T-cell (primary cell): ENCODE measurements at regions not wholly inside any gene's neighbourhood (a gene's known extent, or its start where the extent isn't known, plus 50 kb on each side); places are given as distances from the start of the nearest gene placed in this dataset.

ENCODE experiments used
- ATAC-seq, 4 experiments: fragments of 200-7000 bp in 3 of 4; fragments of 150-1000 bp in 1 of 4; cut with Tn5 transposase; replicated peaks in 1 of 4; 1 replicate in 3 of 4; 2 replicates in 1 of 4; pipeline ENCODE4 v1.10.0; 2021; ENCODE audit warnings: moderate library complexity in 3 of 4, mild to moderate bottlenecking in 2 of 4, moderate number of reproducible peaks in 1 of 4
- CTCF ChIA-PET, 2 donors: fragments of 300-600 bp; sonication (Branson Sonifier 250); formaldehyde crosslinking; loops; one replicate each; lab custom pipeline; 2022; ENCODE audit warnings: antibody characterized with exemption in 2 of 2; lab: Charles Lee
- POLR2A ChIA-PET, 2 donors: fragments of 300-600 bp; sonication (Branson Sonifier 250); formaldehyde crosslinking; loops; one replicate each; lab custom pipeline; 2022; ENCODE audit warnings: antibody characterized with exemption in 2 of 2; lab: Charles Lee
- DNase-seq, 35 experiments: peaks; one replicate each; pipeline versions ENCODE4 v3.0.0 to v3.0.0-alpha.2; 2013 to 2023
- H3K27ac ChIP-seq: one replicate; pipeline ENCODE4 v1.5.1; 2013; ENCODE audit warnings: low read length
- H3K27me3 ChIP-seq, 2 experiments: replicated peaks in 1 of 2; 1 replicate in 1 of 2; 2 replicates in 1 of 2; pipeline versions ENCODE4 v1.6.1 to v1.7.0; 2013; ENCODE audit warnings: low read length in 1 of 2, mixed read lengths in 1 of 2; ENCODE audit not compliant: control insufficient read depth in 2 of 2, insufficient read depth in 2 of 2; ENCODE audit errors: extremely low read depth in 1 of 2
- H3K36me3 ChIP-seq, 2 donors: 1 replicate in 1 of 2; 2 replicates in 1 of 2; pipeline versions ENCODE4 v1.6.1 to v1.7.0; 2013; ENCODE audit warnings: low read length in 1 of 2; ENCODE audit not compliant: control insufficient read depth in 2 of 2, insufficient read depth in 1 of 2; ENCODE audit errors: extremely low read depth in 1 of 2
- H3K4me1 ChIP-seq, 2 experiments: 1 replicate in 1 of 2; 2 replicates in 1 of 2; pipeline versions ENCODE4 v1.6.1 to v1.7.0; 2013; ENCODE audit warnings: low read length in 2 of 2, mixed read lengths in 1 of 2; ENCODE audit not compliant: insufficient read depth in 2 of 2, control insufficient read depth in 1 of 2; ENCODE audit errors: extremely low read depth in 1 of 2
- H3K4me3 ChIP-seq, 2 donors: 1 replicate in 1 of 2; 2 replicates in 1 of 2; pipeline versions ENCODE4 v1.5.1 to v1.7.0; 2013; ENCODE audit warnings: mild to moderate bottlenecking in 2 of 2, low read length in 1 of 2, moderate library complexity in 1 of 2; ENCODE audit not compliant: control insufficient read depth in 1 of 2; ENCODE audit errors: extremely low read depth in 1 of 2
- H3K9me3 ChIP-seq: 2 replicates; pipeline ENCODE4 v1.7.0; 2013
- H3K27ac Mint-ChIP-seq, 2 donors: one replicate each; pipeline ENCODE4 v1.8.0; 2020 to 2021; ENCODE audit warnings: mild to moderate bottlenecking in 2 of 2, mixed read lengths in 2 of 2
- H3K27me3 Mint-ChIP-seq, 2 donors: one replicate each; pipeline ENCODE4 v1.8.0; 2021 to 2022; ENCODE audit warnings: mixed read lengths in 2 of 2
- H3K36me3 Mint-ChIP-seq: one replicate; pipeline ENCODE4 v1.8.0; 2021; ENCODE audit warnings: mixed read lengths
- H3K4me1 Mint-ChIP-seq, 3 donors: one replicate each; pipeline ENCODE4 v1.8.0; 2020 to 2022; ENCODE audit warnings: mixed read lengths in 3 of 3, mild to moderate bottlenecking in 1 of 3
- H3K4me3 Mint-ChIP-seq, 3 donors: one replicate each; pipeline ENCODE4 v1.8.0; 2020 to 2022; ENCODE audit warnings: mild to moderate bottlenecking in 3 of 3, mixed read lengths in 3 of 3, moderate library complexity in 3 of 3
- H3K9me3 Mint-ChIP-seq, 3 donors: one replicate each; pipeline ENCODE4 v1.8.0; 2020 to 2022; ENCODE audit warnings: mixed read lengths in 3 of 3
- WGBS: methylation state at CpG from one replicate; pipeline ENCODE4 v1.1.5; 2013; ENCODE audit warnings: missing lambda C conversion rate; ENCODE audit not compliant: insufficient coverage; 5-methylcytosine and 5-hydroxymethylcytosine counted together

GRCh38 chr2:57936216-57936615 is 110.4 kb upstream of the VRK2 start:
- no peaks in the 10 kb centered on the region for H3K27me3 ChIP-seq
- H3K4me1 Mint-ChIP-seq = no peaks in the 10 kb centered on the region
- H3K36me3 ChIP-seq = no peaks in the 10 kb centered on the region
- peaks cover 0 to 3% of the 10 kb centered on the region in 2 donors for H3K27me3 Mint-ChIP-seq
- ATAC-seq = no peak
- no peaks in the 10 kb centered on the region for H3K4me1 ChIP-seq
- no peaks in the 10 kb centered on the region for H3K9me3 ChIP-seq
- H3K4me3 ChIP-seq = no peak overlapping the region
- POLR2A ChIA-PET = no interaction called here
- CTCF ChIA-PET = no interaction called here
- DNase-seq = no peak
- H3K4me3 Mint-ChIP-seq = no peak overlapping the region
- WGBS = no CpG with 5 or more reads among the region's 1 CpG
- H3K27ac Mint-ChIP-seq = no peak overlapping the region
- H3K36me3 Mint-ChIP-seq = peaks cover 10% of the 10 kb centered on the region
- no peak overlapping the region for H3K27ac ChIP-seq
- peaks cover 14 to 44% (median 31%) of the 10 kb centered on the region in 3 donors for H3K9me3 Mint-ChIP-seq

GRCh38 chr2:57937456-57937855 is 109.2 kb upstream of the VRK2 start:
- DNase-seq (no peak), ATAC-seq (no peak)
- Mint-ChIP-seq H3K4me3 (no peak overlapping the region), H3K36me3 (peaks cover 10% of the 10 kb centered on the region), H3K27me3 (peaks cover 0 to 3% of the 10 kb centered on the region in 2 donors), H3K4me1 (no peaks in the 10 kb centered on the region), H3K27ac (no peak overlapping the region), H3K9me3 (peaks cover 8 to 33% (median 26%) of the 10 kb centered on the region in 3 donors)
- ChIA-PET POLR2A (no interaction called here), CTCF (interaction anchor here in 1 of 2 donors (0.6 kb wide), 1 partner anchor 20 kb away, joined by 3 read pairs; no protein-coding TSS in a partner anchor)
- WGBS = no CpG with 5 or more reads among the region's 3 CpGs
- H3K27me3 ChIP-seq = no peaks in the 10 kb centered on the region
- no peaks in the 10 kb centered on the region for H3K36me3 ChIP-seq
- no peak overlapping the region for H3K27ac ChIP-seq
- no peaks in the 10 kb centered on the region for H3K4me1 ChIP-seq
- no peaks in the 10 kb centered on the region for H3K9me3 ChIP-seq
- no peak overlapping the region for H3K4me3 ChIP-seq

DNA sequence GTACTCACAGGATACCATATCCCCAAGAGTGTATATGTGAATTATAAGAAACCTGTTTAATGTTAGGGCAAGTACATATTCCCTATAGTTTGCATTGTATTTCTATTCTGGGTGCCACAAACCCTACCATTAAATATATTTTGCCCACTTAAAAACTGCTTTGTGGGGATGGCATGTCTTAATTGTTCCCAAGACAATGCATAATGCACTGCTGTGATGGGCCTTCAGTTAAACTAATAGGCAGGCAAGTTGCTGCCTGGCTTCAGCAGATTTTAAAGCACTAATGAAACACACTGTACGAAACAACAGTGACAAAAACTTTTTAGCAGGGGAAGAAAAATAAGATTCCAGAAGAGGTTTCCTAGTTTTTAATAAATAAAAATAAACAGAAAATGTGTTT is 104.8 kb upstream of the VRK2 start:
- H3K9me3 Mint-ChIP-seq = peaks cover 1 to 4% (median 2%) of the 10 kb centered on the region in 3 donors
- no peaks in the 10 kb centered on the region for H3K27me3 ChIP-seq
- no peak overlapping the region for H3K4me3 Mint-ChIP-seq
- no peaks in the 10 kb centered on the region for H3K9me3 ChIP-seq
- no peak overlapping the region for H3K27ac ChIP-seq
- H3K27me3 Mint-ChIP-seq = no peaks in the 10 kb centered on the region
- H3K4me1 ChIP-seq = no peaks in the 10 kb centered on the region
- no peaks in the 10 kb centered on the region for H3K4me1 Mint-ChIP-seq
- H3K4me3 ChIP-seq = no peak overlapping the region
- no CpG with 5 or more reads among the region's 1 CpG for WGBS
- POLR2A ChIA-PET = no interaction called here
- no peaks in the 10 kb centered on the region for H3K36me3 Mint-ChIP-seq
- H3K27ac Mint-ChIP-seq = no peak overlapping the region
- ATAC-seq = no peak
- DNase-seq = no peak
- CTCF ChIA-PET = no interaction called here
- no peaks in the 10 kb centered on the region for H3K36me3 ChIP-seq

- Histone ChIP-seq H3K27me3 (no peaks in the 10 kb centered on the region), H3K27ac (no peak overlapping the region), H3K9me3 (no peaks in the 10 kb centered on the region), H3K4me1 (no peaks in the 10 kb centered on the region), H3K36me3 (no peaks in the 10 kb centered on the region), H3K4me3 (no peak overlapping the region)
- H3K36me3 Mint-ChIP-seq = no peaks in the 10 kb centered on the region
- DNase-seq (no peak), ATAC-seq (no peak)
- no peak overlapping the region for H3K27ac Mint-ChIP-seq
- CTCF ChIA-PET = no interaction called here
- no peak overlapping the region for H3K4me3 Mint-ChIP-seq
- no peaks in the 10 kb centered on the region for H3K27me3 Mint-ChIP-seq
- peaks cover 0 to 4% (median 0%) of the 10 kb centered on the region in 3 donors for H3K9me3 Mint-ChIP-seq
- POLR2A ChIA-PET = no interaction called here
- H3K4me1 Mint-ChIP-seq = no peaks in the 10 kb centered on the region
Observed at GRCh38 chr2:57943315-57943714, 103.3 kb upstream of the VRK2 start.

DNA sequence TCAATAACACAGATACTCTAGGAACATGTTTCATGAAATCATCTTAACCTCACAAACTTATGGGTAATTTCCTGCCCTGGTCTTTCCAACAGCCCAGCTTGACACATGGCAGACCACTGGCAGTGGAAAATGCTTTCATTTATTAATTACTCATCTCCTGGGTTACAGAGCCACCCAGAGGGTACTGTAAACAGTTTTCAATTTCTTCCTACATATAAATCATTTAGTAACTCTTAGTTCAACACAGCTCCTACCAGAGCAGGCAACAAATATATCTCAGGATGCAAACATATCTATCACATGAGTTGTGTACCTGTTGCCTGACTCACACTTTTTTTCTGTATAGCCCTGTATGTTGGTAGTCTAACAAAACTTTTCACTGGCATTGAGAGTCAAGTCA is 99.2 kb upstream of the VRK2 start:
- DNase-seq (no peak), ATAC-seq (no peak)
- Mint-ChIP-seq H3K27ac (no peak overlapping the region), H3K4me1 (no peaks in the 10 kb centered on the region), H3K9me3 (no peaks in the 10 kb centered on the region), H3K4me3 (no peak overlapping the region), H3K36me3 (peaks cover 4% of the 10 kb centered on the region), H3K27me3 (no peaks in the 10 kb centered on the region)
- H3K27me3 ChIP-seq = no peaks in the 10 kb centered on the region
- H3K4me1 ChIP-seq = no peaks in the 10 kb centered on the region
- CTCF ChIA-PET = no interaction called here
- H3K36me3 ChIP-seq = no peaks in the 10 kb centered on the region
- no peak overlapping the region for H3K27ac ChIP-seq
- H3K9me3 ChIP-seq = no peaks in the 10 kb centered on the region
- POLR2A ChIA-PET = no interaction called here
- H3K4me3 ChIP-seq = no peak overlapping the region

GRCh38 chr2:57954020-57954419 is 92.6 kb upstream of the VRK2 start:
- Mint-ChIP-seq H3K36me3 (peaks cover 4% of the 10 kb centered on the region), H3K9me3 (no peaks in the 10 kb centered on the region)
- CTCF ChIA-PET = no interaction called here

GRCh38 chr2:57957238-57957637 is 89.4 kb upstream of the VRK2 start:
- Histone ChIP-seq H3K27me3 (no peaks in the 10 kb centered on the region), H3K9me3 (no peaks in the 10 kb centered on the region), H3K27ac (no peak overlapping the region), H3K36me3 (no peaks in the 10 kb centered on the region), H3K4me1 (no peaks in the 10 kb centered on the region), H3K4me3 (no peak overlapping the region)
- Mint-ChIP-seq H3K9me3 (no peaks in the 10 kb centered on the region), H3K4me3 (no peak overlapping the region), H3K27ac (no peak overlapping the region), H3K27me3 (no peaks in the 10 kb centered on the region), H3K36me3 (no peaks in the 10 kb centered on the region), H3K4me1 (no peaks in the 10 kb centered on the region)
- no CpG with 5 or more reads among the region's 3 CpGs for WGBS
- ChIA-PET POLR2A (interaction anchor here in 1 of 2 donors (0.5 kb wide), 1 partner anchor 472 kb away, joined by 3 read pairs; no protein-coding TSS in a partner anchor), CTCF (interaction anchor here in 1 of 2 donors (0.5 kb wide), 1 partner anchor 20 kb away, joined by 3 read pairs; no protein-coding TSS in a partner anchor)
- DNase-seq (no peak), ATAC-seq (no peak)

More at GRCh38 chr2:57954020-57954419, 92.6 kb upstream of the VRK2 start:
- H3K27ac ChIP-seq = no peak overlapping the region
- POLR2A ChIA-PET = no interaction called here
- no peaks in the 10 kb centered on the region for H3K4me1 ChIP-seq
- Mint-ChIP-seq H3K4me1 (no peaks in the 10 kb centered on the region), H3K27me3 (no peaks in the 10 kb centered on the region), H3K27ac (no peak overlapping the region), H3K4me3 (no peak overlapping the region)
- no peak for ATAC-seq
- H3K4me3 ChIP-seq = no peak overlapping the region
- DNase-seq = no peak
- no peaks in the 10 kb centered on the region for H3K27me3 ChIP-seq
- no peaks in the 10 kb centered on the region for H3K36me3 ChIP-seq
- H3K9me3 ChIP-seq = no peaks in the 10 kb centered on the region
- WGBS = no CpG with 5 or more reads among the region's 1 CpG
